ENCODE measurements at regions not wholly inside any gene's neighbourhood (a gene's known extent, or its start where the extent isn't known, plus 50 kb on each side); places are given as distances from the start of the nearest gene placed in this dataset.

GRCh38 chr1:201742476-201742875 is 86.5 kb upstream of the IPO9 start:
- peak; percentile 25 for DNase-seq (ENCODE audit: low spot score)
- BruUV-seq (replicated peaks): no TSS peak
- POLR2A ChIA-PET (ENCODE audit: low non-redundant PET): no interaction called here
- TF ChIP-seq EZH2 (IDR thresholded peaks at IDR 0.05; ENCODE audit: borderline replicate concordance, low read depth, low read length, poor library complexity, severe bottlenecking) (no peak), CTCF (conservative IDR thresholded peaks at IDR 0.05; ENCODE audit: low read depth, low read length) (no peak)
- Histone ChIP-seq H3K36me3 (ENCODE audit: insufficient read depth, low read length, poor library complexity, severe bottlenecking) (no peaks in the 10 kb centered on the region), H3K4me1 (ENCODE audit: insufficient read depth, low read length, poor library complexity, severe bottlenecking) (peaks cover 16% of the 10 kb centered on the region), H3K4me3 (ENCODE audit: low read depth, low read length, poor library complexity, severe bottlenecking) (no peak overlapping the region), H3K9me3 (ENCODE audit: low read depth, low read length, poor library complexity, severe bottlenecking) (no peaks in the 10 kb centered on the region), H3K27ac (ENCODE audit: low read depth, low read length, poor library complexity, severe bottlenecking) (no peak overlapping the region), H3K27me3 (replicated peaks; ENCODE audit: insufficient read depth, low read depth, low read length, poor library complexity) (no peaks in the 10 kb centered on the region)
- CTCF ChIA-PET: no interaction called here
- intact Hi-C loops (cut with micrococcal nuclease; ENCODE audit: unreplicated experiment): no loop called here

GRCh38 chr1:201742955-201743805 is 85.8 kb upstream of the IPO9 start:
- ChIA-PET POLR2A (ENCODE audit: low non-redundant PET) (no interaction called here), CTCF (interaction anchor here (1.1 kb wide), 1 partner anchor 38 kb away, joined by 3 read pairs; no protein-coding TSS in a partner anchor)
- Histone ChIP-seq H3K27me3 (replicated peaks; ENCODE audit: insufficient read depth, low read depth, low read length, poor library complexity) (no peaks in the 10 kb centered on the region), H3K9me3 (ENCODE audit: low read depth, low read length, poor library complexity, severe bottlenecking) (no peaks in the 10 kb centered on the region), H3K27ac (ENCODE audit: low read depth, low read length, poor library complexity, severe bottlenecking) (no peak overlapping the region), H3K4me1 (ENCODE audit: insufficient read depth, low read length, poor library complexity, severe bottlenecking) (peaks cover 16% of the 10 kb centered on the region), H3K4me3 (ENCODE audit: low read depth, low read length, poor library complexity, severe bottlenecking) (no peak overlapping the region), H3K36me3 (ENCODE audit: insufficient read depth, low read length, poor library complexity, severe bottlenecking) (no peaks in the 10 kb centered on the region)
- DNase-seq (ENCODE audit: low spot score): no peak
- intact Hi-C loops (cut with micrococcal nuclease; ENCODE audit: unreplicated experiment): no loop called here
- TF ChIP-seq CTCF (conservative IDR thresholded peaks at IDR 0.05; ENCODE audit: low read depth, low read length) (no peak), EZH2 (IDR thresholded peaks at IDR 0.05; ENCODE audit: borderline replicate concordance, low read depth, low read length, poor library complexity, severe bottlenecking) (no peak)
- no TSS peak for BruUV-seq (replicated peaks)

GRCh38 chr1:201745023-201745422 is 83.9 kb upstream of the IPO9 start:
- no TSS peak for BruUV-seq (replicated peaks)
- Histone ChIP-seq H3K27me3 (replicated peaks; ENCODE audit: insufficient read depth, low read depth, low read length, poor library complexity) (no peaks in the 10 kb centered on the region), H3K4me3 (ENCODE audit: low read depth, low read length, poor library complexity, severe bottlenecking) (no peak overlapping the region), H3K9me3 (ENCODE audit: low read depth, low read length, poor library complexity, severe bottlenecking) (no peaks in the 10 kb centered on the region), H3K27ac (ENCODE audit: low read depth, low read length, poor library complexity, severe bottlenecking) (no peak overlapping the region), H3K36me3 (ENCODE audit: insufficient read depth, low read length, poor library complexity, severe bottlenecking) (no peaks in the 10 kb centered on the region), H3K4me1 (ENCODE audit: insufficient read depth, low read length, poor library complexity, severe bottlenecking) (peaks cover 10% of the 10 kb centered on the region)
- POLR2A ChIA-PET (ENCODE audit: low non-redundant PET): no interaction called here
- DNase-seq (ENCODE audit: low spot score): no peak
- TF ChIP-seq EZH2 (IDR thresholded peaks at IDR 0.05; ENCODE audit: borderline replicate concordance, low read depth, low read length, poor library complexity, severe bottlenecking) (no peak), CTCF (conservative IDR thresholded peaks at IDR 0.05; ENCODE audit: low read depth, low read length) (no peak)
- intact Hi-C loops (cut with micrococcal nuclease; ENCODE audit: unreplicated experiment): no loop called here
- CTCF ChIA-PET: no interaction called here
